Upper lobe of right lung (tissue), 1 donor: ENCODE measurements at regions not wholly inside any gene's neighbourhood (a gene's known extent, or its start where the extent isn't known, plus 50 kb on each side); places are given as distances from the start of the nearest gene placed in this dataset.

Source experiments
- ATAC-seq: fragments of 200-7000 bp; cut with Tn5 transposase; one replicate; pipeline ENCODE4 v1.9.1; 2020; ENCODE audit warnings: mild to moderate bottlenecking, moderate library complexity
- DNase-seq: peaks from one replicate; pipeline ENCODE4 v3.0.0-alpha.2; 2020
- H3K27ac ChIP-seq: fragments of 200-600 bp; one replicate; pipeline ENCODE4 v1.8.0; 2022
- H3K27me3 ChIP-seq: fragments of 200-600 bp; one replicate; pipeline ENCODE4 v1.8.0; 2022; ENCODE audit warnings: mild to moderate bottlenecking
- H3K36me3 ChIP-seq: fragments of 200-600 bp; one replicate; pipeline ENCODE4 v1.8.0; 2022
- H3K4me1 ChIP-seq: fragments of 200-600 bp; one replicate; pipeline ENCODE4 v1.8.0; 2022
- H3K4me3 ChIP-seq: fragments of 200-600 bp; one replicate; pipeline ENCODE4 v1.8.0; 2022; ENCODE audit warnings: mild to moderate bottlenecking
- H3K9me3 ChIP-seq: fragments of 200-600 bp; one replicate; pipeline ENCODE4 v1.8.0; 2022
- intact Hi-C: fragments of 100-400 bp; cut with DNase I; formaldehyde crosslinking; loops from one replicate; pipeline ENCODE4 v1.11.0; 2022
- TF ChIP-seq, protein P1 (sequence below): fragments of 200-600 bp; IDR thresholded peaks from one replicate; pipeline ENCODE4 v1.8.0; 2022; ENCODE audit warnings: antibody characterized with exemption
- donor health status: DM: no; HTN: yes; CAD: no; lungs with severe emphysema.

DNA sequence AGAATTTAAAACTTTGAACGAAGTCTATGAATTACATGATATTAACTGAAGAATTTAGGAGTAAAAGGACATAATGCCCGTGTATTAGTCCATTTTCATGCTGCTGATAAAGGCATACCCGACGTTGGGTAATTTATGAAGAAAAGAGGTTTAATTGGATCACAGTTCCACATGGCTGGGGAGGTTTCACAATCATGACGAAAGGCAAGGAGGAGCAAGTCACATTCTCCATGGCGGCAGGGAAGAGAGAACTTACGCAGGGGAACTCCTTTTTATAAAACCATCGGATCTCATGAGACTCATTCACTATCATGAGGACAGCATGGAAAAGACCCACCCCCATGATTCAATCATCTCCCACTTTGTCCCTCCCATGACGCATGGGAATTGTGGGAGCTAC, 210.6 kb downstream of the CD83 start:
- H3K36me3 ChIP-seq = no peaks in the 10 kb centered on the region
- H3K27ac ChIP-seq = no peak overlapping the region
- no peaks in the 10 kb centered on the region for H3K9me3 ChIP-seq
- no peaks in the 10 kb centered on the region for H3K27me3 ChIP-seq
- H3K4me3 ChIP-seq = no peak overlapping the region
- TF ChIP-seq, protein P1, sequence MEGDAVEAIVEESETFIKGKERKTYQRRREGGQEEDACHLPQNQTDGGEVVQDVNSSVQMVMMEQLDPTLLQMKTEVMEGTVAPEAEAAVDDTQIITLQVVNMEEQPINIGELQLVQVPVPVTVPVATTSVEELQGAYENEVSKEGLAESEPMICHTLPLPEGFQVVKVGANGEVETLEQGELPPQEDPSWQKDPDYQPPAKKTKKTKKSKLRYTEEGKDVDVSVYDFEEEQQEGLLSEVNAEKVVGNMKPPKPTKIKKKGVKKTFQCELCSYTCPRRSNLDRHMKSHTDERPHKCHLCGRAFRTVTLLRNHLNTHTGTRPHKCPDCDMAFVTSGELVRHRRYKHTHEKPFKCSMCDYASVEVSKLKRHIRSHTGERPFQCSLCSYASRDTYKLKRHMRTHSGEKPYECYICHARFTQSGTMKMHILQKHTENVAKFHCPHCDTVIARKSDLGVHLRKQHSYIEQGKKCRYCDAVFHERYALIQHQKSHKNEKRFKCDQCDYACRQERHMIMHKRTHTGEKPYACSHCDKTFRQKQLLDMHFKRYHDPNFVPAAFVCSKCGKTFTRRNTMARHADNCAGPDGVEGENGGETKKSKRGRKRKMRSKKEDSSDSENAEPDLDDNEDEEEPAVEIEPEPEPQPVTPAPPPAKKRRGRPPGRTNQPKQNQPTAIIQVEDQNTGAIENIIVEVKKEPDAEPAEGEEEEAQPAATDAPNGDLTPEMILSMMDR = no peak
- H3K4me1 ChIP-seq = no peaks in the 10 kb centered on the region
- DNase-seq (no peak), ATAC-seq (no peak)
- intact Hi-C loops = no loop called here

DNA sequence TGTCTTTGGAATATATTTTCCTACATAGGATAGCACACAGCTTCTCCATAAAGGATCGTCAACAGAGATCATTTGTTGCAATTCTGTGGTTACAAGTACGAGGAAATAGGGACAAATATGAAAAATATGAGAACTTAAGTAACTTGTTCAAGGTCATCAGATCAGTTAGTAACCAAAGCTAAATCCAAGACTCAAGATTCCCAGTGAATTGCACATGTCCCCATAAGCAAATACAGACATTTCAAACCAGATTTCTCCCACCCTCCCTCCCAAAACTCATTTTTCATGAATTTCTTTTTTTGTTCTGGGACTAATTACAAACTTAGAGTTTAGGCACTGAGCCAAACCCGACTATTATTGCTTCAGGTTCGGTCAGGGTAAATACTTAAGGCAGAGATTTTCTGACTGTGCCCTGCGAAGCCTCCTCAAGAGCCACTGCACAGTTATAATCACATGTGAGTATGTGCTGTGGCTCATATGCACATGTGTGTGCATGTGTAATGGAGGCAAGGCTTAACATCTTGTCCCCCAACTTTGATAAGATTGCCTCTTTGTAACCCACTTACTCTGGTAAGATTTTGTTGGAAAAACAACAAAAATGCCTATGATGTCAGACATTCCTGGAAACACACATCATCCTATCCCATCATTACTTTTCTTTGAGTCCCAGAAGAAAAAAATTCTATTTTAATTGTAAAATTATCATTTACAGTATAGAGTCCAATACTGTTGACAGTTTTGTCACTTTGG, 216.2 kb downstream of the CD83 start:
- no peak for DNase-seq
- no peak overlapping the region for H3K27ac ChIP-seq
- H3K9me3 ChIP-seq = no peaks in the 10 kb centered on the region
- no peaks in the 10 kb centered on the region for H3K36me3 ChIP-seq
- intact Hi-C loops = no loop called here
- no peaks in the 10 kb centered on the region for H3K27me3 ChIP-seq
- H3K4me1 ChIP-seq = peaks cover 7% of the 10 kb centered on the region
- no peak for ATAC-seq
- H3K4me3 ChIP-seq = no peak overlapping the region
- TF ChIP-seq, protein P1 = no peak

DNA sequence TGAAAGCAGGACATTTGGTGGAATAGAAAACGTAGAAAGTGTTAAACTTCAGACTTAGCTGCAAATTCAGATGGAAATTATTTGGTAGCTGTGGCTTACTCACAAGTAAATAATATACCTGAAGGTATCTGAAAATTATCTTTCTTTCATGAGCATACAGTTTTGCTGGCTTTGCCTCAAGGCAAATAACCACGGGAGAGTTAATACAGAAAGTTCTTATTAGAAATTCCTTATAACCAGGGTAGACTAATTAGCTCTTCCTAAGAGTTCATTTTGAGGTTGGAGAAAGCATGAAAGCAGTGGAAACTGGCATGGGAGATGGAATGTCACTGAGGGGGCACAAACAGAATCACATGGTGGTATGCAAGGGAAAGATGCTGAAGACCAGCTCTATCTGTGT, 217.5 kb downstream of the CD83 start:
- no peaks in the 10 kb centered on the region for H3K36me3 ChIP-seq
- H3K4me3 ChIP-seq = no peak overlapping the region
- H3K4me1 ChIP-seq = peaks cover 7% of the 10 kb centered on the region
- no peak for DNase-seq
- no peaks in the 10 kb centered on the region for H3K9me3 ChIP-seq
- H3K27me3 ChIP-seq = no peaks in the 10 kb centered on the region
- intact Hi-C loops = no loop called here
- ATAC-seq = no peak
- no peak overlapping the region for H3K27ac ChIP-seq
- TF ChIP-seq, protein P1 = no peak

DNA sequence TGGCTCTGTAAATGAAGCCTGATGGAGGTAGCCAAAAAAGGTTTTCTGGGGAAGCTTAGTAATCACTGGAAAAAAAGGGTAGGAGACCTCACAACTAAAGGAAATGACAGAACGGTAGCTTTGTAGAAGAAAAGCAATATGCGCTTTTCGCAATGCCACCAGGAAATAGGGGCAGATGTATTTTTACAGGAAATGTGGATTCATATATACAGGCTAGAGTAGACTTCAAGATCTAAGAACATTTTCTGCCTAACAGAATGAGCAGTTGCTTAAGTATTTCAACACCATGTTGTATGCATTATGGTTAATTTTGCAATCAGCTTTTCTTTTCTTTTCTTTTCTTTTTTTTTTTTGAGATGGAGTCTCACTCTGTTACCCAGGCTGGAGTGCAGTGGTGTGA, 219.6 kb downstream of the CD83 start:
- ATAC-seq = no peak
- H3K27me3 ChIP-seq = no peaks in the 10 kb centered on the region
- H3K4me3 ChIP-seq = no peak overlapping the region
- peaks cover 7% of the 10 kb centered on the region for H3K4me1 ChIP-seq
- H3K27ac ChIP-seq = no peak overlapping the region
- no peaks in the 10 kb centered on the region for H3K36me3 ChIP-seq
- TF ChIP-seq, protein P1 = no peak
- no peaks in the 10 kb centered on the region for H3K9me3 ChIP-seq
- intact Hi-C loops = no loop called here
- DNase-seq = no peak

DNA sequence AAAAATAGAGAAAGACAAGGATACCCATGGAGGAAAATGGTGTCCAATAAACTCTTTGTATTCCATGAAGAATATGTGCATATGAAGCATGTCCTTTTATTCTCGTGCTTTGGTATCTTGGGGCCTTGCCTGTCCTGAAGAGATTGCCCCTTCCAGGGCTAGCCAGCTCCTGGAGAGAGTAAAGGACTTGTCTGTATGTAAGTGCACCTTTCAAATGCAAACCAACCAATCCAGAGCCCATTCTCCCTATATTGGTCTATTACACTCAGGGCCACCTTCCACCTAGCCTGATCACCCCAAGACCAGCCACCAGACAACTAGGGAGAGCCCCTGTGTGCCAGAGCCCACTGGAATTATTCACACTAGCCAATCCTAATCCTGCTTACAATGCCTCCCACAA, 221.6 kb downstream of the CD83 start:
- no peak for DNase-seq
- H3K27ac ChIP-seq = no peak overlapping the region
- no peak overlapping the region for H3K4me3 ChIP-seq
- TF ChIP-seq, protein P1 = no peak
- H3K36me3 ChIP-seq = no peaks in the 10 kb centered on the region
- intact Hi-C loops = no loop called here
- H3K9me3 ChIP-seq = no peaks in the 10 kb centered on the region
- ATAC-seq = no peak
- H3K27me3 ChIP-seq = no peaks in the 10 kb centered on the region
- H3K4me1 ChIP-seq = no peaks in the 10 kb centered on the region
